H1 (cell line): ENCODE measurements at regions not wholly inside any gene's neighbourhood (a gene's known extent, or its start where the extent isn't known, plus 50 kb on each side); places are given as distances from the start of the nearest gene placed in this dataset.

Experiments used
- BACH1 ChIP-seq: IDR thresholded peaks from 2 replicates; pipeline ENCODE4 v1.6.1; 2012; ENCODE audit warnings: low read length, improper control_type of control experiment
- CHD2 ChIP-seq: IDR thresholded peaks from 2 replicates; pipeline ENCODE4 v1.6.1; 2012; ENCODE audit warnings: low read length, improper control_type of control experiment
- POLR2A ChIP-seq, 2 experiments: IDR thresholded peaks; 1 replicate in 1 of 2; 2 replicates in 1 of 2; pipeline ENCODE4 v1.6.1; 2011; ENCODE audit warnings: low read depth in 2 of 2, low read length in 2 of 2, mild to moderate bottlenecking in 2 of 2; ENCODE audit errors: control extremely low read depth in 1 of 2
- POLR2AphosphoS5 ChIP-seq: IDR thresholded peaks from 2 replicates; pipeline ENCODE4 v1.6.1; 2011; ENCODE audit warnings: low read depth, low read length
- SIN3A ChIP-seq, 2 experiments: IDR thresholded peaks in 1 of 2; conservative IDR thresholded peaks in 1 of 2; 2 replicates each; pipeline ENCODE4 v1.6.1; 2011 to 2012; ENCODE audit warnings: low read length in 2 of 2, improper control_type of control experiment in 1 of 2, low read depth in 1 of 2, mild to moderate bottlenecking in 1 of 2
- TF ChIP-seq, protein P1 (sequence below): IDR thresholded peaks from 2 replicates; pipeline ENCODE4 v1.6.1; 2011; ENCODE audit warnings: low read length, improper control_type of control experiment
- TF ChIP-seq, protein P2 (sequence below), 3 experiments: IDR thresholded peaks; 1 replicate in 2 of 3; 2 replicates in 1 of 3; pipeline versions ENCODE4 v1.5.1 to v1.6.1; 2011; ENCODE audit warnings: low read length in 3 of 3, mild to moderate bottlenecking in 3 of 3, inconsistent platforms in 2 of 3, low read depth in 1 of 3, moderate library complexity in 1 of 3; ENCODE audit not compliant: insufficient read depth in 1 of 3; ENCODE audit errors: control extremely low read depth in 1 of 3

GRCh38 chr2:128791985-128792320 is 473.3 kb upstream of the HS6ST1 start:
- no peak for TF ChIP-seq BACH1
- no peak for TF ChIP-seq POLR2AphosphoS5
- no peak for TF ChIP-seq SIN3A (conservative IDR thresholded peaks at IDR 0.05 in 1 of 2, IDR thresholded peaks at IDR 0.05 in 1 of 2; ENCODE audit: low read depth in 1 of 2, low read length in 2 of 2)
- TF ChIP-seq, protein P1, sequence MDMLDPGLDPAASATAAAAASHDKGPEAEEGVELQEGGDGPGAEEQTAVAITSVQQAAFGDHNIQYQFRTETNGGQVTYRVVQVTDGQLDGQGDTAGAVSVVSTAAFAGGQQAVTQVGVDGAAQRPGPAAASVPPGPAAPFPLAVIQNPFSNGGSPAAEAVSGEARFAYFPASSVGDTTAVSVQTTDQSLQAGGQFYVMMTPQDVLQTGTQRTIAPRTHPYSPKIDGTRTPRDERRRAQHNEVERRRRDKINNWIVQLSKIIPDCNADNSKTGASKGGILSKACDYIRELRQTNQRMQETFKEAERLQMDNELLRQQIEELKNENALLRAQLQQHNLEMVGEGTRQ, result no peak
- TF ChIP-seq, protein P2, sequence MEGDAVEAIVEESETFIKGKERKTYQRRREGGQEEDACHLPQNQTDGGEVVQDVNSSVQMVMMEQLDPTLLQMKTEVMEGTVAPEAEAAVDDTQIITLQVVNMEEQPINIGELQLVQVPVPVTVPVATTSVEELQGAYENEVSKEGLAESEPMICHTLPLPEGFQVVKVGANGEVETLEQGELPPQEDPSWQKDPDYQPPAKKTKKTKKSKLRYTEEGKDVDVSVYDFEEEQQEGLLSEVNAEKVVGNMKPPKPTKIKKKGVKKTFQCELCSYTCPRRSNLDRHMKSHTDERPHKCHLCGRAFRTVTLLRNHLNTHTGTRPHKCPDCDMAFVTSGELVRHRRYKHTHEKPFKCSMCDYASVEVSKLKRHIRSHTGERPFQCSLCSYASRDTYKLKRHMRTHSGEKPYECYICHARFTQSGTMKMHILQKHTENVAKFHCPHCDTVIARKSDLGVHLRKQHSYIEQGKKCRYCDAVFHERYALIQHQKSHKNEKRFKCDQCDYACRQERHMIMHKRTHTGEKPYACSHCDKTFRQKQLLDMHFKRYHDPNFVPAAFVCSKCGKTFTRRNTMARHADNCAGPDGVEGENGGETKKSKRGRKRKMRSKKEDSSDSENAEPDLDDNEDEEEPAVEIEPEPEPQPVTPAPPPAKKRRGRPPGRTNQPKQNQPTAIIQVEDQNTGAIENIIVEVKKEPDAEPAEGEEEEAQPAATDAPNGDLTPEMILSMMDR (IDR thresholded peaks at IDR 0.05; ENCODE audit: control extremely low read depth in 1 of 3, insufficient read depth in 1 of 3, low read depth in 1 of 3, low read length in 3 of 3), result no peak
- no peak for TF ChIP-seq POLR2A (IDR thresholded peaks at IDR 0.05; ENCODE audit: control extremely low read depth in 1 of 2, low read depth in 2 of 2, low read length in 2 of 2)
- no peak for TF ChIP-seq CHD2
